ENCODE measurements at regions not wholly inside any gene's neighbourhood (a gene's known extent, or its start where the extent isn't known, plus 50 kb on each side); places are given as distances from the start of the nearest gene placed in this dataset.

GRCh38 chr4:133550436-133550835, 401.3 kb downstream of the PCDH10 start:
- TF ChIP-seq CTCF (IDR thresholded peaks at IDR 0.05) = no peak
- no peak for TF ChIP-seq POLR2A (IDR thresholded peaks at IDR 0.05)

All from adrenal gland (tissue), 5 donors.